ENCODE measurements at regions not wholly inside any gene's neighbourhood (a gene's known extent, or its start where the extent isn't known, plus 50 kb on each side); places are given as distances from the start of the nearest gene placed in this dataset.

- Histone ChIP-seq H3K9me3 (ENCODE audit: control insufficient read depth in 3 of 3, low read length in 3 of 3) (peaks cover 0 to 2% (median 0%) of the 10 kb centered on the region in 3 donors), H3K4me1 (ENCODE audit: control insufficient read depth in 3 of 3, insufficient read depth in 3 of 3, low read length in 3 of 3) (no peaks in the 10 kb centered on the region), H3K27ac (ENCODE audit: low read depth, low read length) (no peak overlapping the region), H3K4me3 (ENCODE audit: low read length in 3 of 3) (no peak overlapping the region), H3K27me3 (ENCODE audit: control insufficient read depth in 3 of 3, insufficient read depth in 3 of 3, low read length in 3 of 3) (peaks cover 0 to 7% (median 3%) of the 10 kb centered on the region in 3 donors), H3K9ac (ENCODE audit: low read depth in 1 of 3, low read length in 3 of 3) (no peak overlapping the region), H3K36me3 (ENCODE audit: control insufficient read depth in 3 of 3, insufficient read depth in 3 of 3, low read length in 3 of 3) (no peaks in the 10 kb centered on the region)
Observed at GRCh38 chr6:3601570-3601969, 144.7 kb upstream of the SLC22A23 start.

- no peaks in the 10 kb centered on the region for H3K36me3 ChIP-seq (ENCODE audit: control insufficient read depth in 3 of 3, insufficient read depth in 3 of 3, low read length in 3 of 3)
- no peaks in the 10 kb centered on the region for H3K4me1 ChIP-seq (ENCODE audit: control insufficient read depth in 3 of 3, insufficient read depth in 3 of 3, low read length in 3 of 3)
- H3K27ac ChIP-seq (ENCODE audit: low read depth, low read length) = no peak overlapping the region
- H3K9me3 ChIP-seq (ENCODE audit: control insufficient read depth in 3 of 3, low read length in 3 of 3) = peaks cover 0 to 2% (median 0%) of the 10 kb centered on the region in 3 donors
- H3K9ac ChIP-seq (ENCODE audit: low read depth in 1 of 3, low read length in 3 of 3) = no peak overlapping the region
- H3K4me3 ChIP-seq (ENCODE audit: low read length in 3 of 3) = no peak overlapping the region
- H3K27me3 ChIP-seq (ENCODE audit: control insufficient read depth in 3 of 3, insufficient read depth in 3 of 3, low read length in 3 of 3) = no peaks in the 10 kb centered on the region
Observed at GRCh38 chr6:3597500-3598064, 140.7 kb upstream of the SLC22A23 start.

DNA sequence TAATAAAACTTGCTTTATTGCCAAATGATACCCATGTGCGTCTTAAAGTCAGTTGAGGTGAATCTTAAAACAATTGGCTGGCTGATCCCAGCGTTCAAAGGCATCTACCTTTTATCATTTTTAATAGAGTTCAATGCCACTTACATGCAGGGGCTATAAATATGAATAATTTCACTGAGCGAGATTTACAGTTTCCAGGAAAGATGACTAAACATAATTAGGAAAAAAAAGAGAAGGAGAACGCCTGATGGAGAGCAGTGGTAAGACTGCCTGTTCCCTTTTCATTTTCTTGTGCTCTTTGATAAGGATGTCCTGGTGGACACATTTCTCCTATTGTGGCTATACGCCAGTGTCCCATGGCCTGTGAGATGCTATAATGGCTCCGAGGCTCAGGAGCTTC, 139.9 kb upstream of the SLC22A23 start:
- H3K27me3 ChIP-seq (ENCODE audit: control insufficient read depth in 3 of 3, insufficient read depth in 3 of 3, low read length in 3 of 3) = no peaks in the 10 kb centered on the region
- H3K4me1 ChIP-seq (ENCODE audit: control insufficient read depth in 3 of 3, insufficient read depth in 3 of 3, low read length in 3 of 3) = no peaks in the 10 kb centered on the region
- H3K9me3 ChIP-seq (ENCODE audit: control insufficient read depth in 3 of 3, low read length in 3 of 3) = no peaks in the 10 kb centered on the region
- no peak overlapping the region for H3K9ac ChIP-seq (ENCODE audit: low read depth in 1 of 3, low read length in 3 of 3)
- no peak overlapping the region for H3K27ac ChIP-seq (ENCODE audit: low read depth, low read length)
- no peaks in the 10 kb centered on the region for H3K36me3 ChIP-seq (ENCODE audit: control insufficient read depth in 3 of 3, insufficient read depth in 3 of 3, low read length in 3 of 3)
- no peak overlapping the region for H3K4me3 ChIP-seq (ENCODE audit: low read length in 3 of 3)

DNA sequence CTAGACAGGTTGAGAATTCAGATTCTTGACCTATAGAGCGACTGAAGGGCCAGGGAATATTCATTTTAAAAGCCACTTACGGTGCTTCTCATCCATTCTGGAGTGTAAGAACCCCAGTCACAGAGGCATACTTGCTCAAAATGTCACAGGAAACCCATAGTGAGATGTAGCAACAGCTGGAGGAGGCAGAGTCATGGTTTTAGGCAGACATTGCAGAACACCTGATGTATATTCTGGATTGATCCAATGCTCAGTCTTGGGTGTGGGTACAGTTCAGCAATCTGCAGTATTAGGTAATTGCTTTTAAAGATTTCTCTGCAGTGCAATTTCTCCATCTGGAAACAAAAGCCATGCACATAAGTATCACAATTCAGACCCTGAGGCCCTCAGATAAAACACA, 137.4 kb upstream of the SLC22A23 start:
- Histone ChIP-seq H3K9ac (ENCODE audit: low read depth in 1 of 3, low read length in 3 of 3) (no peak overlapping the region), H3K4me1 (ENCODE audit: control insufficient read depth in 3 of 3, insufficient read depth in 3 of 3, low read length in 3 of 3) (no peaks in the 10 kb centered on the region), H3K27ac (ENCODE audit: low read depth, low read length) (no peak overlapping the region), H3K36me3 (ENCODE audit: control insufficient read depth in 3 of 3, insufficient read depth in 3 of 3, low read length in 3 of 3) (no peaks in the 10 kb centered on the region), H3K9me3 (ENCODE audit: control insufficient read depth in 3 of 3, low read length in 3 of 3) (no peaks in the 10 kb centered on the region), H3K27me3 (ENCODE audit: control insufficient read depth in 3 of 3, insufficient read depth in 3 of 3, low read length in 3 of 3) (no peaks in the 10 kb centered on the region), H3K4me3 (ENCODE audit: low read length in 3 of 3) (no peak overlapping the region)

DNA sequence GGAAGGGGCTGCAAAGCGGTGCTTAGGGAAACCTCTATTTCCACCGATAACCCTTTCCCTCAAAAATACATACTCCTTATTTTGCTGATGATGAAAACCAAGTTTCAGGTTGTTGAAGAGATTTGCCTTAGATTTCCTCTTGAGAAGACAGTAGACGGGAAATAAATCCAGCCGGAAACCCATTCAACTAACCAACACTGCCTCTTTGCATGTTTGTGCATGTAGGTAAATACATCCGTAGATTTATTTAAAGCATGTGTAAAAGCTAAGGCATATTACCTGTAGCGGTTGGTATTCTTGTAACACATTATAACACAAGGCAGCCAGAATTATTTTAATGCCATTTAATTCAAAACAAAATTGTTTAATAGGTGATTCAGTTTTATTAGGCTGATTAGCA, 136.3 kb upstream of the SLC22A23 start:
- H3K9me3 ChIP-seq (ENCODE audit: control insufficient read depth in 3 of 3, low read length in 3 of 3) = no peaks in the 10 kb centered on the region
- no peak overlapping the region for H3K9ac ChIP-seq (ENCODE audit: low read depth in 1 of 3, low read length in 3 of 3)
- no peaks in the 10 kb centered on the region for H3K27me3 ChIP-seq (ENCODE audit: control insufficient read depth in 3 of 3, insufficient read depth in 3 of 3, low read length in 3 of 3)
- H3K4me3 ChIP-seq (ENCODE audit: low read length in 3 of 3) = no peak overlapping the region
- H3K4me1 ChIP-seq (ENCODE audit: control insufficient read depth in 3 of 3, insufficient read depth in 3 of 3, low read length in 3 of 3) = no peaks in the 10 kb centered on the region
- no peaks in the 10 kb centered on the region for H3K36me3 ChIP-seq (ENCODE audit: control insufficient read depth in 3 of 3, insufficient read depth in 3 of 3, low read length in 3 of 3)
- no peak overlapping the region for H3K27ac ChIP-seq (ENCODE audit: low read depth, low read length)

DNA sequence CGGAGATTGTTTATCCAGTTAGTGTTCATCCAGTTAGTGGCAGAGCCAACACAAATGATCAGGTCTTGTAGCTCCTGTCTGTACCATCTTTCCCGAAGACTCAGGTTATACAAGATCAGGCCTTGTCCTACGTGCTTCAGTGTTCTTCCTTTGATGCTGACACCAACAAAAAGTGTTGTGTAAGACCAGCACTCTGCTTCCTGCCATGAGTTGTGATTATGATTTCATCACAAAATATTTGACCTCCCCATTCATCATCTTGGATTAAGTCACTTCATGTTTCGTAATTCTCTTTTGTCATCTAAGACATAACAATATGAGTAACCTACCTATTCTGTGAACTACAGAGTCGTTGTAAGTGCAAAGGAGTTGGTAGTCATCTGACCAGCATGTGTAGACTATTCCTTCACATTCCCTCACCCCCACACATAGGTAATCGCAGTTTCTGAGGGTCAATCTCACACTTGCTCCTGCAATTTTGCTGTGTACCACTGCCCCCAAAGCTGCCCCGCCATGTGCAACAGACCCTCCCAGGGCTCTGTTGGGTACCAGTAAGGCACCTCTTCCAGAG, 135.6 kb upstream of the SLC22A23 start:
- Histone ChIP-seq H3K4me3 (ENCODE audit: low read length in 3 of 3) (no peak overlapping the region), H3K27me3 (ENCODE audit: control insufficient read depth in 3 of 3, insufficient read depth in 3 of 3, low read length in 3 of 3) (no peaks in the 10 kb centered on the region), H3K36me3 (ENCODE audit: control insufficient read depth in 3 of 3, insufficient read depth in 3 of 3, low read length in 3 of 3) (no peaks in the 10 kb centered on the region), H3K9ac (ENCODE audit: low read depth in 1 of 3, low read length in 3 of 3) (no peak overlapping the region), H3K27ac (ENCODE audit: low read depth, low read length) (no peak overlapping the region), H3K4me1 (ENCODE audit: control insufficient read depth in 3 of 3, insufficient read depth in 3 of 3, low read length in 3 of 3) (no peaks in the 10 kb centered on the region), H3K9me3 (ENCODE audit: control insufficient read depth in 3 of 3, low read length in 3 of 3) (peaks cover 0 to 3% (median 1%) of the 10 kb centered on the region in 3 donors)

DNA sequence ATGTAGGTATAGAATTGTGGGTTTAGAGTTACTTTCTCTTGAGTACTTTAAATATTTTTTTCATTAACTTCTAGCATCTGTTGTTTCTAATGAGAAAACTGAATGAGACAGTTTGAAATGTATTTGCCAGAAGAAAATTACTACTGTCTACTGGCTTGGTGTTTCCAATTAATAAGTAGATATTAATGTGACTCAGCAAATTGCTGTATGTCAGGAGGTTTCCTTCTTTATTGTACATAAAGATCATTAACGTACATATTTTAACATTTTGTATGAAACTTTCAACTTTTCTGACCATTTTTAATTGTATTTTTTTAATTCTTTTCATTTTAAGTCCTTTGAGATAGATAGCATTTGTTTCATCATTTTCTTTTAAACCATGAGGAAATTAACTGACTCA, 135.1 kb upstream of the SLC22A23 start:
- Histone ChIP-seq H3K27me3 (ENCODE audit: control insufficient read depth in 3 of 3, insufficient read depth in 3 of 3, low read length in 3 of 3) (no peaks in the 10 kb centered on the region), H3K4me1 (ENCODE audit: control insufficient read depth in 3 of 3, insufficient read depth in 3 of 3, low read length in 3 of 3) (no peaks in the 10 kb centered on the region), H3K9me3 (ENCODE audit: control insufficient read depth in 3 of 3, low read length in 3 of 3) (peaks cover 0 to 6% (median 3%) of the 10 kb centered on the region in 3 donors), H3K9ac (ENCODE audit: low read depth in 1 of 3, low read length in 3 of 3) (no peak overlapping the region), H3K4me3 (ENCODE audit: low read length in 3 of 3) (no peak overlapping the region), H3K27ac (ENCODE audit: low read depth, low read length) (no peak overlapping the region), H3K36me3 (ENCODE audit: control insufficient read depth in 3 of 3, insufficient read depth in 3 of 3, low read length in 3 of 3) (no peaks in the 10 kb centered on the region)

DNA sequence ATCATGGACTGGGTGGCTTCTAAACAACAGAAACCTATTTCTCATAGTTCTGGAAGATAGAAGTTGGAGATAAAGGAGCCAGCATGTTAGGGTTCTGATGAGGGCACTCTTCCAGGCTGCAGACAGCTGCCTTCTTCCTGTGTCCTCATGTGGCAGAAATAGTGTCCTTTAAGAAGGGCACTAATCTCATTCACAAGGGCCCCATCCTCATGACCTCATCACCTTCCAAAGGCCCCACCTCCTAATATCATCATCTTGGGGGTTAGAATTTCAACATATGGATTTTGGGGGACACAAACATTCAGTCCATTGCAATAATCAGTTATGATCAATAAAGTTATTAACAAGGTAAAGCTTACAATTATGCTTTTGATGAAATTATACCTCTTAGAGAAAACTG, 130.8 kb upstream of the SLC22A23 start:
- Histone ChIP-seq H3K9me3 (ENCODE audit: control insufficient read depth in 3 of 3, low read length in 3 of 3) (peaks cover 0 to 6% (median 3%) of the 10 kb centered on the region in 3 donors), H3K4me1 (ENCODE audit: control insufficient read depth in 3 of 3, insufficient read depth in 3 of 3, low read length in 3 of 3) (no peaks in the 10 kb centered on the region), H3K27ac (ENCODE audit: low read depth, low read length) (no peak overlapping the region), H3K4me3 (ENCODE audit: low read length in 3 of 3) (no peak overlapping the region), H3K9ac (ENCODE audit: low read depth in 1 of 3, low read length in 3 of 3) (no peak overlapping the region), H3K36me3 (ENCODE audit: control insufficient read depth in 3 of 3, insufficient read depth in 3 of 3, low read length in 3 of 3) (no peaks in the 10 kb centered on the region), H3K27me3 (ENCODE audit: control insufficient read depth in 3 of 3, insufficient read depth in 3 of 3, low read length in 3 of 3) (no peaks in the 10 kb centered on the region)

- H3K9me3 ChIP-seq (ENCODE audit: control insufficient read depth in 3 of 3, low read length in 3 of 3) = peaks cover 0 to 6% (median 3%) of the 10 kb centered on the region in 3 donors
- no peak overlapping the region for H3K27ac ChIP-seq (ENCODE audit: low read depth, low read length)
- H3K4me1 ChIP-seq (ENCODE audit: control insufficient read depth in 3 of 3, insufficient read depth in 3 of 3, low read length in 3 of 3) = no peaks in the 10 kb centered on the region
- H3K4me3 ChIP-seq (ENCODE audit: low read length in 3 of 3) = no peak overlapping the region
- H3K27me3 ChIP-seq (ENCODE audit: control insufficient read depth in 3 of 3, insufficient read depth in 3 of 3, low read length in 3 of 3) = no peaks in the 10 kb centered on the region
- no peak overlapping the region for H3K9ac ChIP-seq (ENCODE audit: low read depth in 1 of 3, low read length in 3 of 3)
- no peaks in the 10 kb centered on the region for H3K36me3 ChIP-seq (ENCODE audit: control insufficient read depth in 3 of 3, insufficient read depth in 3 of 3, low read length in 3 of 3)
Observed at GRCh38 chr6:3585320-3585935, 128.6 kb upstream of the SLC22A23 start.

DNA sequence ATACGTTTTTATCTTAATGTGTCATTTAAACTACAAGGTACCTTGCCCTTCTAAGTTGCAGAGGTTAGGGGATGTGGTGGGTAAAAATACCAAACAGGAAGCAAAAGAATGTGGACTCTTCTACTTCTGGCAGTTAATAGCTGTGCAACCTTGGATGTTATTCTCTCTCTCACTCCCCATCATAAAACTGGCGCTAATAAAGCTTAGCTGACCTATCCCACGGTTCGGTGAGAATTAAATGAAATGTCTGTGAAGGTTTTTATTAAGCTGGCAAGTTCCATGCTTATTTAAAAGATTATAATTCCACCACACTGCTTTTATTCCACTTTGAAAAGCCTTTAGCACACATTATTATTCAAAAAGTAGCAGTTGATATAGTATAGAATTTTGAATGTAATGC, 127.8 kb upstream of the SLC22A23 start:
- no peak overlapping the region for H3K27ac ChIP-seq (ENCODE audit: low read depth, low read length)
- H3K36me3 ChIP-seq (ENCODE audit: control insufficient read depth in 3 of 3, insufficient read depth in 3 of 3, low read length in 3 of 3) = no peaks in the 10 kb centered on the region
- H3K4me3 ChIP-seq (ENCODE audit: low read length in 3 of 3) = no peak overlapping the region
- peaks cover 0 to 2% (median 0%) of the 10 kb centered on the region in 3 donors for H3K27me3 ChIP-seq (ENCODE audit: control insufficient read depth in 3 of 3, insufficient read depth in 3 of 3, low read length in 3 of 3)
- H3K9me3 ChIP-seq (ENCODE audit: control insufficient read depth in 3 of 3, low read length in 3 of 3) = peaks cover 0 to 6% (median 3%) of the 10 kb centered on the region in 3 donors
- no peak overlapping the region for H3K9ac ChIP-seq (ENCODE audit: low read depth in 1 of 3, low read length in 3 of 3)
- H3K4me1 ChIP-seq (ENCODE audit: control insufficient read depth in 3 of 3, insufficient read depth in 3 of 3, low read length in 3 of 3) = no peaks in the 10 kb centered on the region

Measured in skeletal muscle tissue (tissue), 3 donors.